ENCODE measurements at regions not wholly inside any gene's neighbourhood (a gene's known extent, or its start where the extent isn't known, plus 50 kb on each side); places are given as distances from the start of the nearest gene placed in this dataset.
"Not testable (repeated sequence)": the region's sequence is repeated elsewhere in the genome, so short reads cannot be mapped to it uniquely, and the experiment has no call there.

DNA sequence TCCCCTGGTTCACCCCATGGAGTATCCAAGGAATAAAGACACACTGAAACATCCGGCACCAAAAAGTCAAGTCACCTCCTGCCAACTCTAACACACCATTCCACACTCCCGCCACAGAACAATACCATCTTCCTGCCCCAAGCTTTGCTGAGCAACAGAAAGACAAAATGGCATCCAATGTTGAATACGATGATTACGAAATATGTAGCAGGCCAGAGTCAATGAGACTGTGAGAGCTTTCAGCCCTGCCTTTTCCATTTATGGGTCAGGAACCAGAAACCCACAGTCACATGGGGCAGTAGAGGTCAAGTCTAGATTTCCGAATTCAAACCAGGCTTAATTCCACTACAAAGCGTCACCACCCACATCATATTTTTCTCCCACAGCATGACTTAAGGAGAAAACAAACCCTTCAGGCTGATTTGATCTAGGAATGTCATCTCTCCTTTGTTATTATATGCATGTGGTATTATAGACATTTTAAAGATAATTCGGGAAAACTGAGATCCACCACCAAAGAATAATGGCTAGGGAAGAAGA is 249.8 kb downstream of the SETD4 start:
- H3K36me3 Mint-ChIP-seq = no peaks in the 10 kb centered on the region
- Histone ChIP-seq H3K4me3 (replicated peaks in 1 of 3; ENCODE audit: low read depth in 2 of 3, low read length in 3 of 3) (no peak overlapping the region), H3K27ac (ENCODE audit: low read depth in 1 of 2, low read length in 2 of 2) (no peak overlapping the region), H3K4me1 (ENCODE audit: control insufficient read depth in 1 of 2, insufficient read depth in 2 of 2, low read length in 2 of 2) (no peaks in the 10 kb centered on the region), H3K27me3 (ENCODE audit: control insufficient read depth in 2 of 2, insufficient read depth in 2 of 2, low read length in 2 of 2) (no peaks in the 10 kb centered on the region), H3K9me3 (replicated peaks in 1 of 2; ENCODE audit: control insufficient read depth in 1 of 2, insufficient read depth in 1 of 2, low read length in 2 of 2) (peaks cover 0 to 3% of the 10 kb centered on the region in 2 donors), H3K4me2 (replicated peaks; ENCODE audit: extremely low read depth, low read length, poor library complexity, severe bottlenecking) (no peak overlapping the region), H3K79me2 (ENCODE audit: insufficient read depth, low read length) (no peaks in the 10 kb centered on the region), H4K20me1 (ENCODE audit: insufficient read depth, low read length) (no peaks in the 10 kb centered on the region), H3K36me3 (replicated peaks in 1 of 2; ENCODE audit: control insufficient read depth in 1 of 2, insufficient read depth in 2 of 2, low read length in 2 of 2) (no peaks in the 10 kb centered on the region), H2AFZ (ENCODE audit: insufficient read depth, low read depth, low read length, poor library complexity, severe bottlenecking) (no peak overlapping the region), H3K9ac (ENCODE audit: insufficient read depth, low read length, poor library complexity, severe bottlenecking) (no peak overlapping the region)
- no peak overlapping the region for H3K27ac Mint-ChIP-seq
- 92% methylated on average over 4 of the region's 7 CpGs for WGBS (ENCODE audit: insufficient coverage)
- no peak for DNase-seq
- TF ChIP-seq, protein P1, sequence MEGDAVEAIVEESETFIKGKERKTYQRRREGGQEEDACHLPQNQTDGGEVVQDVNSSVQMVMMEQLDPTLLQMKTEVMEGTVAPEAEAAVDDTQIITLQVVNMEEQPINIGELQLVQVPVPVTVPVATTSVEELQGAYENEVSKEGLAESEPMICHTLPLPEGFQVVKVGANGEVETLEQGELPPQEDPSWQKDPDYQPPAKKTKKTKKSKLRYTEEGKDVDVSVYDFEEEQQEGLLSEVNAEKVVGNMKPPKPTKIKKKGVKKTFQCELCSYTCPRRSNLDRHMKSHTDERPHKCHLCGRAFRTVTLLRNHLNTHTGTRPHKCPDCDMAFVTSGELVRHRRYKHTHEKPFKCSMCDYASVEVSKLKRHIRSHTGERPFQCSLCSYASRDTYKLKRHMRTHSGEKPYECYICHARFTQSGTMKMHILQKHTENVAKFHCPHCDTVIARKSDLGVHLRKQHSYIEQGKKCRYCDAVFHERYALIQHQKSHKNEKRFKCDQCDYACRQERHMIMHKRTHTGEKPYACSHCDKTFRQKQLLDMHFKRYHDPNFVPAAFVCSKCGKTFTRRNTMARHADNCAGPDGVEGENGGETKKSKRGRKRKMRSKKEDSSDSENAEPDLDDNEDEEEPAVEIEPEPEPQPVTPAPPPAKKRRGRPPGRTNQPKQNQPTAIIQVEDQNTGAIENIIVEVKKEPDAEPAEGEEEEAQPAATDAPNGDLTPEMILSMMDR (IDR thresholded peaks at IDR 0.05) = no peak
- no peak overlapping the region for H3K4me3 Mint-ChIP-seq
- intact Hi-C loops (cut with micrococcal nuclease) = no loop called here
- H3K9me3 Mint-ChIP-seq = peaks cover 0 to 7% (median 3%) of the 10 kb centered on the region in 7 donors
- no peaks in the 10 kb centered on the region for H3K27me3 Mint-ChIP-seq (ENCODE audit: low read depth in 3 of 3)
- no peaks in the 10 kb centered on the region for H3K4me1 Mint-ChIP-seq

DNA sequence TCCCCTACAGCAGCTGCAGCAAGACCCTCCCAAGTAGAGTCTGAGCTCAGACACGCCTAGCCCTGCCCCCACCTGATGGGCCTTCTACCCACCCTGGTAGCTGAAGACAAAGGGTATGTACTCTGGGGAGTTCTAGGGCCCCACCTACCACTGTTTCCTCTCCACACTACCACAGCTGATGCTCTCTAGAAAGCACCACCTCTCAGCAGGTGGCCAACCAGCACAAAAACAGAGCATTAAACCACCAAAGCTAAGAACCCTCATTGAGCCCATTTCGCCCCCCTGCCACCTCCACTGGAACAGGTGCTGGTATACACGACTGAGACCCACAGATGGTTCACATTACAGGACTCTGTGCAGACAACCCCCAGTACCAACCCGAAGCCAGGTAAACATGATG is 258.9 kb downstream of the SETD4 start:
- H3K4me3 Mint-ChIP-seq = no peak overlapping the region
- WGBS (ENCODE audit: insufficient coverage) = 83% methylated on average over 1 of the region's 4 CpGs

DNA sequence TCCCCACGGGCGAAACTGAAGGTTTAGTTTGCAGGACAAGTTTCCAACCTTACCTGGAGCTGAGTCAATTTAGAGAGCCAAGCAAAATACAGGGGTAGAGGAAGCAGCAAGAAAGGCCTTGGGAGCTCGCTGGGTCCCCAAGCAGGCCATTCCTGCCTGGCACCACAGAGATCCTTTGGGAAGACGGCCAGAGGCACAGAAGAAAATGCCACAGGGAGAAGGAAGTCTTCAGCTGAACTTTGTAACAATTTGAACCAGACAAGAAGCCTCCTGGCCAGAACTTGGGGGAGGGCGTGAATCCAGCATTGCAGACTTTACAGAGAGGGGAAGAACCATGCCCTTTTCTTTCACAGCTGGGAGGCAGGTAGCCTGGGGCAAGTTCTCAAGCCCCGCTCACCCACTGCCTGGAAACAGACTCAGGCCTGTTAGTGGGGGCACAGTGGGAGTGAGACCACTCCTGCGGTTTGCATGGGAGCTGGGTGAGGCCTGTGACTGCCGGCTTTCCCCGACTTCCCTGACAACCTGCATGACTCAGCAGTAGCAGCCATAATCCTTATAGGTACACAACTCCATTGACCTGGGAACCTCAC is 259.4 kb downstream of the SETD4 start:
- H3K4me1 Mint-ChIP-seq; H3K9me3 ChIP-seq (replicated peaks in 1 of 2; ENCODE audit: control insufficient read depth in 1 of 2, insufficient read depth in 1 of 2, low read length in 2 of 2); H3K27me3 ChIP-seq (ENCODE audit: control insufficient read depth in 2 of 2, insufficient read depth in 2 of 2, low read length in 2 of 2); H3K4me1 ChIP-seq (ENCODE audit: control insufficient read depth in 1 of 2, insufficient read depth in 2 of 2, low read length in 2 of 2); H3K36me3 Mint-ChIP-seq; H3K27ac Mint-ChIP-seq; H3K27ac ChIP-seq (ENCODE audit: low read depth in 1 of 2, low read length in 2 of 2); DNase-seq; H4K20me1 ChIP-seq (ENCODE audit: insufficient read depth, low read length); H3K4me3 ChIP-seq (replicated peaks in 1 of 3; ENCODE audit: low read depth in 2 of 3, low read length in 3 of 3); intact Hi-C loops (cut with micrococcal nuclease); H3K4me2 ChIP-seq (replicated peaks; ENCODE audit: extremely low read depth, low read length, poor library complexity, severe bottlenecking); H3K27me3 Mint-ChIP-seq (ENCODE audit: low read depth in 3 of 3); H2AFZ ChIP-seq (ENCODE audit: insufficient read depth, low read depth, low read length, poor library complexity, severe bottlenecking); H3K79me2 ChIP-seq (ENCODE audit: insufficient read depth, low read length); H3K36me3 ChIP-seq (replicated peaks in 1 of 2; ENCODE audit: control insufficient read depth in 1 of 2, insufficient read depth in 2 of 2, low read length in 2 of 2); H3K4me3 Mint-ChIP-seq; H3K9ac ChIP-seq (ENCODE audit: insufficient read depth, low read length, poor library complexity, severe bottlenecking): not testable (repeated sequence)
- H3K9me3 Mint-ChIP-seq = peaks cover 2 to 13% (median 5%) of the 10 kb centered on the region in 7 donors
- 98% methylated on average over 7 of the region's 9 CpGs for WGBS (ENCODE audit: insufficient coverage)

More for the DNA sequence above, 258.9 kb downstream of the SETD4 start:
- no peak overlapping the region for H3K4me2 ChIP-seq (replicated peaks; ENCODE audit: extremely low read depth, low read length, poor library complexity, severe bottlenecking)
- H3K27ac ChIP-seq (ENCODE audit: low read depth in 1 of 2, low read length in 2 of 2) = no peak overlapping the region
- H3K36me3 Mint-ChIP-seq = no peaks in the 10 kb centered on the region
- TF ChIP-seq, protein P1 (IDR thresholded peaks at IDR 0.05) = no peak
- peaks cover 0 to 2% of the 10 kb centered on the region in 2 donors for H3K27me3 ChIP-seq (ENCODE audit: control insufficient read depth in 2 of 2, insufficient read depth in 2 of 2, low read length in 2 of 2)
- peaks cover 0 to 8% of the 10 kb centered on the region in 2 donors for H3K9me3 ChIP-seq (replicated peaks in 1 of 2; ENCODE audit: control insufficient read depth in 1 of 2, insufficient read depth in 1 of 2, low read length in 2 of 2)
- no peaks in the 10 kb centered on the region for H3K4me1 Mint-ChIP-seq
- no peak overlapping the region for H3K9ac ChIP-seq (ENCODE audit: insufficient read depth, low read length, poor library complexity, severe bottlenecking)
- no peaks in the 10 kb centered on the region for H3K4me1 ChIP-seq (ENCODE audit: control insufficient read depth in 1 of 2, insufficient read depth in 2 of 2, low read length in 2 of 2)
- no peak overlapping the region for H3K27ac Mint-ChIP-seq
- peaks cover 2 to 13% (median 5%) of the 10 kb centered on the region in 7 donors for H3K9me3 Mint-ChIP-seq
- no peak overlapping the region for H2AFZ ChIP-seq (ENCODE audit: insufficient read depth, low read depth, low read length, poor library complexity, severe bottlenecking)
- H3K36me3 ChIP-seq (replicated peaks in 1 of 2; ENCODE audit: control insufficient read depth in 1 of 2, insufficient read depth in 2 of 2, low read length in 2 of 2) = no peaks in the 10 kb centered on the region
- intact Hi-C loops (cut with micrococcal nuclease) = no loop called here
- no peaks in the 10 kb centered on the region for H3K79me2 ChIP-seq (ENCODE audit: insufficient read depth, low read length)
- no peak for DNase-seq
- no peaks in the 10 kb centered on the region for H4K20me1 ChIP-seq (ENCODE audit: insufficient read depth, low read length)
- no peak overlapping the region for H3K4me3 ChIP-seq (replicated peaks in 1 of 3; ENCODE audit: low read depth in 2 of 3, low read length in 3 of 3)
- H3K27me3 Mint-ChIP-seq (ENCODE audit: low read depth in 3 of 3) = peaks cover 1 to 9% (median 2%) of the 10 kb centered on the region in 3 donors

Measured in CD14-positive monocyte (primary cell).